HG03097 (cell line): ENCODE measurements at regions not wholly inside any gene's neighbourhood (a gene's known extent, or its start where the extent isn't known, plus 50 kb on each side); places are given as distances from the start of the nearest gene placed in this dataset.
A peak's percentile ranks its signal among the peaks of the same experiment; 100 is the strongest.

Experiments
- ATAC-seq: cut with Tn5 transposase; IDR thresholded peaks from one replicate; pipeline ENCODE4 v1.9.1; 2021; ENCODE audit not compliant: unreplicated experiment, low FRiP score

DNA sequence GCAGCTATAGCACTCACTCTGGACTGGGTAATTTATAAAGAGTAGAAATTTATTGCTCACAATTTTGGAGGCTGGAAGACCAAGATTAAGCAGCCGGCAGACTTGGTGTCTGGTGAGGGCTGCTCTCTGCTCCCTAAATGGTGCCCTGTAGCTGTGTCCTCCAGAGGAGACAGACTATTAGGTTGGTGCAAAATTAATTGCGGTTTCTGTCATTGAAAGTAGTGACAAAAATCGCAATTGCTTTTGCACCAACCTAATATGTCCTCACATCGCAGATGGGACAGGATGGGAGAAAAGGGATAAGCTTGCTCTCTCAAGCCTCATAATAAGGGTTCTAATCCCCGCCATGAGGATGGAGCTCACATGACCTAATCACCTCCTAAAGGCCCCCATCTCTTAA, 258.1 kb upstream of the VCX3A start:
- no peak for ATAC-seq

DNA sequence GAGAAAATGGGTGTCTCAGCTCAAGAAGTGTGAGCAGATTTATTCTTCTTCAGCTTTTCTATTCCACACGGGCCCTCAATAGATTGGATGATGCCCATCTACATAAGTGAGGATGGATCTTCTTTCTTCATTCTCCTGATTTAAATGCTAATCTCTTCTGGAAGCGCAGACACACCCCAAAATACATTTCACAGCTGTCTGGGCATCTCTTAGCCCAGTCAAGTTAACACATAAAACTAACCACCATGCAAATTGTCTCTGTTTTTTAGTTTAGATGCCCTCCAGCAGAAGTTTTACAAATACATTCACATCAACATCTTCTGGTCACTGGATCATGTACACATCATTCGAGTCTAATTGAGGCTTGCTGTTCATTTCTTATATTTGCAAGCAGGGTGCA, 249.0 kb upstream of the VCX3A start:
- no peak for ATAC-seq

DNA sequence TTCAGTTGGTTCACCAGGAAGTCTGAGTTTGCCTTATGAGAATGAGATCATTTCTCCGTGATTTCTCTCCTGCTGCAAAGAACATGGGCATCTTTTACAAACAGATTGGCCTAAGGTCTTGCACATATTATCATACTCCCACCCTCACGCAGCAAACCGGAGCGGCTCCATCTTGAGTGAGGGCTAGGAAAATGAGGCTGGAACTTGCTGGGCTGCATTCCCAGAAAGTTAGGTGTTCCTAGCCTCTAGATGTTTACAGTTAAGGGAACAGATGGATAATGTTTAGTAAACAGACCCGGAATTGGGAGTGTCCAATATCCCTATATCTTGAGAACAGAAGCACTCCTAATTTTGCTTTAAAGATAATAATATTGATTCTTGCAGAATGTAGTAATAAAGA, 247.9 kb upstream of the VCX3A start:
- ATAC-seq, result no peak

DNA sequence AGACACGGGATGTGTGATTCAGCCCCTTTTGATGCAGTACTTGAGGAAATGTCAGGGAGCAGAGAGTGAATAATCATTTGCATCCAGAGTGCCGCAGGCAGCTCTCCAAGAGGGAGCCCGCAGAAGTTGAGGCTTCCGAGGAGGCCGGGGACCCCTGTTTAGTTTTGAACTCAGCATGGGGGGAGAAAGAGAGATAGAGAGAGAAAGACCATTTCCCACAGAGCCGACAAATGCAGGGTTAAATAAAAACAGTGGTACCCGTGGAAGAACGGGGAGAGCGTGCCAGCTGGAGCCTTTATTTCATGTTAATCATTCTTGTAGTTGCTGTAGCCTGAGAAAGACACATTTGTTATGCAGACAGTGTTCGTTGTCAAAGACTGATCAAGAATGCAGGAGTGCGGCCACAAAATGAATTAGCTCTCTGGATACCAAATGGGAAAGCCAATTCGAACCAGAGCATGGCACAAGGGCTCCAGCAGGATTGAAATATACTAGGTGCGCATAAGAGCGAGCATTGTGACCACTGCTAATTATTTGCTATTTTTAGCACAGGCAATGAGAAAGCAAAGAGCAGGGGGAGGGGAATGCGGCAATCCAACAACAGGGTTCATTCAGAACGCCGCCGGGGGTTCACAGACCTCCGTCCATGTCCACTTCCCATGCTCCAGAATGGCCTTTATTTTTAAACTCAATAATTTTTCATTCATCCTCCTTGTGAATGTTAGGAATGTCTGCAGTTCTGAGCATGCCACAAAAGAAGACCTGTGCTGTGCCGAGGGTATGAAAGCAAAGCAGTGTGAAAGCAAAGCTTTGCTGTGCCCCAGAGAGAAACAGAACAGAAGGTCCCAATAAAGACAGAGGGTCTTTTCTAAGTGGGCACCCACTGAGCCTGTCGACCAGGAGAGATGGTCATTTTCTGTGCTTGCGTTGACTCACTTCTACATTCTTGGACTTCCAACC, 243.9 kb upstream of the VCX3A start:
- no peak for ATAC-seq

DNA sequence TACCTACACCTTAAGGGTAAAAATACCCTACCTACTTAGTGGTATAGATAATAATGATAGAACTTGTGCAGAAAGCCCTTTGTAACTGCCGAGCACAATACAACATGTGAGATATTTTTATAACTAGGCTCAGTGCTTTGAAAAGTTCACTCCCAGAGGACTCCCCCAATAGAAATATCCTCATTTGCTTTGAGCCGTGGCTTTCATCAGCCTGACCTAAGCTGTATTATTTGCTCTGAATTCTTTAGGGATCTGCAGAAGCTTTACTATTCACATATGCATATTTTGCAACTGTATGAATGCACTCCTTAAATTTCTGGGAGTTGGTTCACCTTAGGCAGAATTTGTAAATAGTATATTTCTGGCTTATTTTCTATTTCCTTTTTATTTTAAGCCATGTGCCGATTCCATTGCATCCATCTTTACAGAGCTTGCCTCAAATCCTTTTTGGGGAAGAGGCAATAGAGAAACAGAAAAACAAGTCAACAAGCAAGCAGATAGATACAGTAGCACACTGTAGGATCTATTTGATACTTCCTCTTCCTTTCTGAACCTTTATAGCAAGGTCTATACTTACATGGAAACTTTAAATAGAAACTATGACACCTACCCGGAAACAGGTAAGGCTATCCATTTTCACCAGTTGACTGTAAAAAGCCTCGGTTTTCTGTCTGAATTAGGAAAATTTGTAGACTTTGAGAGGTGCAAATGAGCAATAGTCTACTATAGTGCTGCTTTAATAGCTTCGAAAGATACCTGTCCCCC, 242.5 kb upstream of the VCX3A start:
- ATAC-seq, result no peak

DNA sequence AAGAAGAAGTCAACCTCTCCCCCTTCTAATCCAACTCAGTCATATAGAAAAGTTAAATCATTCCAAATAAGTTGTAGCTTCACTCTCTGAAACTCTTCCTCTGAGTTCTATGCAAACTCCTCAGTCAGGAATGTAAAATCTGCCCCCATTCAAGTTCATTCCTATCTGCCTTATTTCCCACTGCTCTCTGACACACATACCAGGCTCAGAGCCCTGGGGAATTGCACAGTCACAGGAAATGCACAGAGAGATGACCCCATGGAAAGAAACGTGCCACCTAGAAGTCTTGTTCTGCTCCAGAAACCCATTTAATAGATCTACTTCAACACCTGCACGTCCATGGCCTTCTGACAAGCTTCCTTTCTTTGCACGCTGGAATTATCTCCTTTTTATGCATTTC, 236.0 kb upstream of the VCX3A start:
- ATAC-seq, result no peak

DNA sequence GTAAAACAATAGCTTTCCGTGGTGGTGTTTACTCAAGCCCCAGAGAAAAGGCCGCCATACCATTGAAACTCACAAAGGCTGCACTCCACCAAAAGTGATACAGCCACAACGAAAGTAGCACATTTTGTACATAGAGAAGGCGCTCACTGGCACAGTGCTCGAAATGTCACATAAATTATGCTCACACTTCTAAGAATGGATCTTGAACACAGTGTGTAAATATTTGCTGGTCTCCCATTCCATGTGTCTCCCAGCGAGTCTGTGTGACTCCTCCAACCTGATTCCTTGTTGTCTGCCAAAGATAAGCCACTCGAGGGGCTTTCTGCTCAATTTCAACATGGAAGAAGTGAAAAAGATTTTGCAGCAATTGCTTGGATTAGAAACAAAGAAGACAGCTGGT, 234.0 kb upstream of the VCX3A start:
- no peak for ATAC-seq

DNA sequence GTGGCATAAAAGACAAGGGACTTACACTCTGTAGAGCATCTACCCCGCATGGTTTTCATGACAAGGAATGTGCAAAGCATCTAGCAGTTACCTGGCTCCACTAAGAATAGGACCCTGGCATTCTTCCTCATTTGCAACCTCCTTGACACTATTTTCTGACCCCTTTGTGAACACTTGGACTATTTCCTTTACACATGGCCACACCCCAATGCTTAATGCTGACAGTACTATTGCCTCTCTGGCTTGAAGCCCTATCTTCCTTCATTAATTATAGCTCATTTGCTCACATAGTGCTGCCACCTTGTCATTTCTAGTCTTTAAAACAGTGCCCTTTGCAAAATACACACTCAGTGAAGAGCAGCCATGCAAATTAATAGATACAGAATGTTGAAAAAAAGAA, 226.3 kb upstream of the VCX3A start:
- ATAC-seq, result no peak

DNA sequence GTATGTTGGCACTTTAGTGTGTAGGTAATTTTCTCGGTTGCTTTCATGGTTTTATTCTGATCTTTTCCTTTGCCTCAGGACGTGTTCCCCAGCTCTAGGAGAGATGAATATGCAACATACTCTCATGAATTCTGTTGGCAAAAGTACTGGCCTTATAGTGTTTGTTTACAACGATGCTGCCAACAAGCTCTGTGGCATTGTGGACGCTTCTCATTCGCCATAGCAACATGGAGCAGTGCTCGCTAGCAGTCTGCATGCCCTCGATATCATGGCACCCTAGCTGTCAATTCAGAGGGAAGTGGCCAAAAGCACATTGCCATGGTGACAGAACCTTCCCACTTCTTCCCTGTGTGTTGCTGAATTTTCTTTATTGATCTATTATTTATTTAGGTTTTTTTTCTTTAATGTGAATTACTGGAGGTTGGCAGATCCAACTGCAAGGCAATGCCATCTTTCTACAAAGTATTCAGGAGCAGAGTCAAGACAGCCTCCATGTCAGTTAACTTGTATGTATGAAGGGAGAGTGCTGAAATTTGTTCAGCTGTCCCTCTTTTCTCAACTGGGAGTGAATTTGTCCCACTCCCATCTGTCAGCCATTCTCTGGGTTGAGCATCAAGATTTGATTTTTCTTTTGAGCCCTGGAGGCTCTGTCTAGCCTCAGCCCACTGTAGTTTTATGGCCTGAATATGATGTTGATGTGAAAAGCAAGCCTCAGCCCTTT, 224.9 kb upstream of the VCX3A start:
- no peak for ATAC-seq

DNA sequence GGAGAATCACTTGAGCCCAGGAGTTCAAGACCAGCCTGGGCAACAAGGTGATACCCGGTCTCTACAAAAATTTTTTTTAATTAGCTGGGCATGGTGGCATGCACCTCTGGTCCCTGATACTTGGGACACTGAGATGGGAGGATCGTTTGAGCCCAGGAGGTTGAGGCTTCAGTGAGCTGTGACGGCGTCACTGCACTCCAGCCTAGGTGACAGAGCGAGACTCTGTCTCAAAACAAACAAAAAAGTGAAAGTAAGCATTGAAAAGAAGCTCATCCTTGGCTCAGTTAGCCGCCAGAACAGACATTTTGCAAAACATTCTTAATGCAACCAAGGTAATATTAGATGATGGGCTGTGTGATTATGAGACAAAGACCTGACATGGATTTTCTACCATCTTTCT, 223.3 kb upstream of the VCX3A start:
- no peak for ATAC-seq

DNA sequence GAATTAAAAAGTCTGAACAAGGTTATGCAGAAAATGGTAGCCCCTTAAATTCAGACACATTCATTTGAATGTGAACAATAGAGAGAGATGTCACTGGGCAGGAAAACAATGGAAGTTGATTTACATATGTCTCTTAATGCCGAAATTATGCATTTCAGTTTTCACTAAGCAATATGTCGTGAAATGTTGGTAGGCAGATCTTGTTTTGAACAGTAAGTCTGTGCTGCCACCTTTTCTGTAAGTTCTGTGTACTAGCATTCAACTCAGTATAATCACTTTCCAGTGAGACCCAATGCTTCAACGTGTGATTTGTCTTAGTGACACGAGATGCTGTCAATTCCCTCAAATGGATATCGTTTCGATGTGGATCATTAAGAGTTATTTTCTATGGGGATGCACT, 222.7 kb upstream of the VCX3A start:
- no peak for ATAC-seq

DNA sequence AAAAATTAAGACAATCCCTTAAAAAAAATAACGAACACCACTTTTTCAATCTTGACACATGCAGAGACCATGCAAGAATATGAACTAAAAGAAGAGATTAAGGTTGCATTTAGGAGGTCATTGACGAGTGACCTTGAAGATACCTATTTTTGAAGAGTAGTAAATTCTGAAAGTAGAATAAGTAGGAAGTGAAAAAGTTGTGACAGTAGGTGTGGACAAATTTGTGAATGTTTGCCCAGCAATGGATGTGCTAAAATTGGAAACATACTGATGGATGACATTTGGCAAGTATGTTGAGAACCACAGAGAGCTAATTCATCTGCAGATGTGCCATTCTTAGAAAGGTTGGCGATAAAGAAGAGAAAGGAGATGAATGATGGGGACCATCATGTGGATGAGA, 213.7 kb upstream of the VCX3A start:
- ATAC-seq, result no peak

DNA sequence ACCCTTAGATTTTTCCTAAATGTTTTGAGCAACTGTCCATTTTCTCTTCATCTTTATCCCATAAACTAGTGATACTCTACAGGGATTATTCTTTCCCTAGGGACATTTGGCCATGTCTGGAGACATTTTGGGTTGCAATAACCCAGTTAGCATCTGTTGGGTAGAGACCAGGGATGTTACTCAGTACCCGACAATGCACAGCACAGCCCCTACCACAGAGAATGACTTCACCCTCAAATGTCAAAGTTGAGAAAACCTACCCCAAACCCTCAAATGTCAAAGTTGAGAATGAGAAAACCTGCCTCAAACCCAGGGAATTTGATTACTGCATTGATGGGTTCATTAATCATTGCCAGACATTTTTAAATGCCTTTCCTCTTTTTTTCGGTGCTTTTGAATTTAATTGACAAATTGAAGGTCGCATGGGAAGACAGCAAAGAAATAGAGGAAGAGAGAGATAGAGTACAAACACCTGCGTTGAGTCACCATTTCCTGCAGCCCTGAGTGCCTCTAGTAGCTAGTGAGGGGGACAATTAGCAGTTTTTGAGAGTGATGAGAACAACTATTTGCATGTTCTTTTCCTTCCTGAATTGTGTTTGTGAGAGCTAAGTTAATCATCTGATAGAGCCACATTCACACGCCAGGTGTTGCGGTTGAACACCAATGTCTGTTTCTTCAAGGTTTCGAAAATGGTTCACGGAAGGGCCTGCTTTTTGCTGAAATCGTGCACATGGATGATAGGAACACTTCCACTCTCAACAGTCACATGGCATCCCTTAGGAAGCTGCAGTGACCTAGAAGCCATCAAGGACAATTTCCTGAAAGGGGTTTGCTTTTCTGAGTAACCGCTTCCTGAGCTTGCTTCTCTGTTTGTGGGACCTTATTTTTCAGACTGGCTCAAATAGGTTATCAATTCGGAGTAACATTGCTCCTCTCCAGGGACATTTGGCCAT, 203.9 kb upstream of the VCX3A start:
- ATAC-seq, result peak; percentile 95

DNA sequence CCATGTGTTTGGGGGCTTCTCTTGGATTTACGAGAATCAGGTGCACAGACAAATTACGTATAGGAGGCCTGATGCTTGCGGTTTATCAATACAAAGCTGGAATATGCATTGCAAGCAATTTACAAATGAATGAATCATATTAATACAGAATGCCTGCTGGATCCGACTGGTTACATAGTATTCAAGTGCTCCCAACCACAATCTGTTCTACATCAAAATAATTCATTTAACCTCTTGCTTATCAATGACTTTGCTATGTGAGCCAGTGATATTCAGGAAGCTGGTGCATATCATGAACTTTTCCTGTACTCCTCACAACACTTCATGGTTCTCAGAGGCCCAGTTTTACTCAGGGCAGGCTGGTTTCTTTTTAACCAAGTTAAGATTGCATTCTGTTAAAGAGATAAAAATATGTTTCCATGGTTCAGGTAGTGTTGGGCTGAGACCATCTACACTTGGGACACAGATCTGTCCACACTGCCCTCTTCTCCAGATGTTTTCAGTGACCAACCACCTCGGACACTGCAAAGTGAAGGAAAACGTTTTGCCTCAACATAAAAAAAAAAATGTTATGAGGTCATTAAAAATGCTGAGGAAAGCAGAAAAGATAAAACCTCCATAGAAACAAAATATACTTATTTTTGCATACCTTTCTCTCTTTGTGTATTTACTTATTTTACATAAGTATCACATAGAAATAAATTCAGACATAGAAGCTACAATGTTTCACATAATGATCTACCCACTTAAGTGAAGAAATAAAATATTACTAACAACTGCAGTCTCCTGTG, 200.1 kb upstream of the VCX3A start:
- ATAC-seq, result no peak

DNA sequence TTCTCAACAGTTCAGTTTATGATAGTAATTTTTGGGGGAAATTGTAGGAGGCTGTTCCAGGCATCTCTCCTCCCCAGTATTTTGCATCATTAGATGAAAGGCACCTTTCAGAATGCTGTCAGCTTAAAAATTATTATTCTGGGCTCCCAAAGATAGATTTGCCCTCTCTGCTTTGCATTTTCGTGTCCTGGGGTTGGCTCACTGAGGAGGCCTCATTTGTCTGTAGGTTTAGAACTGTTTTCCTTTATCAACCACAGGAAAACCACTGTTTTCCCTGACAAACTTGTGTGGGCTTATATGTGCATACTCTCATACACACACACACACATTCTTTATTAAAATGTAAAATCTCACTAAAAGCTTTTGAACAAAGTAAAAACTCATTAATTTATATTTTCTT, 197.2 kb upstream of the VCX3A start:
- ATAC-seq, result peak; percentile 47

DNA sequence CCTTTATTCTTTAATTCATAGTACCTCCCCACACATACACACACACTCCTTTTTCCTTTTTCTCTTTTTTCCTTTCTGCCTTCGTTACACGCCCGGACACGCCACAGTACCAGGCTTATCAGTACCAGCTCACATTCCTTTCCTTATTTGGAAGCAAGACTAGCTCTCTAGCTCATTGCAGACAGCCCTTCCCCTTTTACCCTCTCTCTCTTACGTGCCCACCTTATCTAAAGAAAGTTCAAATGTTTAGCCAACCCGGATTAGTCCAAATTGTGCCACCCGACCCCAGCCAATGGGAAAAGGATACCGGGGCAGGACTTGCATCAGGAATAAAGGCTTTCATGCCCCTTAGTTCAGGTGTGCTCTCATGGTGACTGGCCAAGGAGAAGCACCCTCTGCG, 194.7 kb upstream of the VCX3A start:
- ATAC-seq, result no peak

DNA sequence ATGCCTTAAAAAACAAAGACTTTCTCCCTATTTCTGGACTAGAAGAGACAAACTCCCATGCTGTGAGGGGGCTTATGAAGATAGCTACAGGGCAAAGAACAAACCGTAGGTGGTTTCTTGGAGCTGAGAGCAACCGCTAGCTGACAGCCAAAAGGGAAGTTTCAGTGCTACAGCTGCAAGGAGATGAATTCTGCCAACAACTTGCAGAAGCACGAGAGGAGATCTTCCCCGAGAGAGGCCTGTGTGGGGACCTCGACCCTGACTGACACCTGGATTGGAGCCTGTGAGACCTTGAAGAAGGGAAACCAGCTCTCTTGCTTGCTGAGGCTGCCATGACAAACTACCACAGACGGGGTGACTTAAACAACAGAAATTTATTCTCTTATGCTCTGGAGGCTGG, 183.8 kb upstream of the VCX3A start:
- no peak for ATAC-seq

DNA sequence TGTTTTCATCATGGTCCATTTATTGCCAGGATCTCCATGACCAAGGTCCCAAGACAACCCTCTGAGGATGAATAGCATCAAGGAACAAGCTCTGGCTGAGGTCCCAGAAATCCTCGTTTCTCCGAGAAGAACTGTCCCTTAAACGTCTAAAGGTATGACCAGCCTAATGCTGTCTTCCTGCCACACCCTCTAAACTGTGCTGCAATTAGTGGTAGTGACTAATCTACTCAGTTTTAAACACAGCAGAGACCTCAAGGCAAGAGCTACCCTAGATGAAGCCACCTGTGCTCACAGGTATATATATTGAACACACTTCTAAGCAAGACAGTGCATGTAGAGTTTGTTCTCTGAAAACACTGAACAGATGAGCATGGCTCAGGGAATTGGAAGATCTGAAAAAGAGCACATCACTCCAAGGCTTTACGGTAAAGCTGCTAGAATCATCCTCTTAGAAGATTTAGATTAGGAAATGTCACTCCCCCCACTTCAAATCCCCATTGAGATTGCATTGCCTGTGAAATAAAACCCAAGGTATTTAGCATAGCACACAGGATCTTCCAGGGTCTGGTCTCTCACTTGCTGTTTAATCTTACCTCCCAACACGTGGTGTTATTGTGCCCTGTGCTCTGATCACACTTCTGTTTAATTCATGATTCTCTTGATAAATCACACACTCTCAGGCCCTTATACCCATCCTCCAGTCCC, 173.9 kb upstream of the VCX3A start:
- no peak for ATAC-seq

DNA sequence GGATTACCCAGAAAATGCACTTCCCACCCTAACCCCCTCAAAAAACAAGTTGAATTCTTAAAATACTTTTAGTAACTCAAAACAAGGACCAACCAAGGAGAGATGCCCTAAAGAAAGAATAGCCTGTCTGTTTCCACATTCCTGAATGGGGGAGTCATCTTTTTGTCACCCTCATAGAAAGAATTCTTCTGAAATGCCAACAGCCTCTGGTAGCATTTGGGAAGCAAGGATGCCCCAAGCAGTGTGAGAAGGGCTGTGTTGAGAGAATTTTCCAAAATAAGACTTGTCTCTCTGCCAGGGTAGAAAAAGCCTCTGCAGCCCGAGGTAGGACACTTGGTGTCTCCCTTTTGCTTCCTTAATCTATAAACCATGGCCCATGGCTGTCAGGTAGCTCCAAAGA, 173.1 kb upstream of the VCX3A start:
- no peak for ATAC-seq
